HG03460 (cell line): ENCODE measurements at regions not wholly inside any gene's neighbourhood (a gene's known extent, or its start where the extent isn't known, plus 50 kb on each side); places are given as distances from the start of the nearest gene placed in this dataset.
A peak's percentile ranks its signal among the peaks of the same experiment; 100 is the strongest.
"Not testable (repeated sequence)": the region's sequence is repeated elsewhere in the genome, so short reads cannot be mapped to it uniquely, and the experiment has no call there.

Source experiments
- ATAC-seq: cut with Tn5 transposase; IDR thresholded peaks from one replicate; pipeline ENCODE4 v1.9.1; 2021; ENCODE audit not compliant: unreplicated experiment

DNA sequence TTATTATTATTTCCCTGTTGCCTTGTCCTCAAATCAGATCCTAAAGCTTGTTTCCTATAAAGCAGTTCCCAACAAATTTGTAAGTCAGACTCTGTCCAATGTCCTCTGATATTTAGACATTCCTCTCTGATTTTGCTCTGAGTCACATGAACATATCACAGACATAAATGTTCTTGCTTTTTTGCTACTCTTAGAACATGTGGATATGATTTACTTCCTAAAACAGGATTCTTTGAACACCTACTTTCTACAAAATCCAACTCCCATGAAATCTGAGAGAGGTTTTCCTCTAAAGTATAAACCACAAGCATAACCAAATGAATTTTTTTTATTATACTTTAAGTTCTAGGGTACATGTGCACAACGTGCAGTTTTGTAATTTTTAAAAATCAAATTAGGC is 181.3 kb upstream of the SLC38A2 start:
- no peak for ATAC-seq

GRCh38 chr12:46553266-46553665 is 180.7 kb upstream of the SLC38A2 start:
- no peak for ATAC-seq

DNA sequence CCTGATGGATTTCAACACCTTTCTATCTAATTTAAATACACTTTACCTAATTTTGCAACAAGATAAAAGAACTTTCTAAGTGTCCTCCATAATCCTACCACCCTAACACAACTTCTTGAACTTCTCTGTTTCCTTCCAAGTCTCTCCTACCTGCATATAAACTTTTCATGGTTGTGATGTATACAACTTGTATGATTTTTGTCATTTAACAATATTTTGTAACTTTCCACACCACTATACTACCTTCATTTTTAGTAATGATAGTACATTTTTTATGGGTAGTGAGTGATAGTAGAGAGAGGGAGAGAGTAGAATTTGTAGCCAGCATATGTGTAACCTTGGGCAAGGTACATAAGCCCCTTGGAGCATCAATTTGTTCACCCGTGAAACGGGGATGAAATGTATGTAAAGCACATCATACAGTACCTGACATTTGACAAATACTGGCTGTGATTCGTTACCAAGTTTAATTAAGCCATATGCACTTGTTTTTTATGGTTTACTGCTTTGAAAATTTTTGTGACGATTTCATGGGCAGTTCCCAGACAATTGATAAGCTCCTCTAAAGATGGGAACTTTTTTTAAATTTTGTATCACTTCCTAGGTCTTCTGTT is 177.8 kb upstream of the SLC38A2 start:
- ATAC-seq, result no peak

DNA sequence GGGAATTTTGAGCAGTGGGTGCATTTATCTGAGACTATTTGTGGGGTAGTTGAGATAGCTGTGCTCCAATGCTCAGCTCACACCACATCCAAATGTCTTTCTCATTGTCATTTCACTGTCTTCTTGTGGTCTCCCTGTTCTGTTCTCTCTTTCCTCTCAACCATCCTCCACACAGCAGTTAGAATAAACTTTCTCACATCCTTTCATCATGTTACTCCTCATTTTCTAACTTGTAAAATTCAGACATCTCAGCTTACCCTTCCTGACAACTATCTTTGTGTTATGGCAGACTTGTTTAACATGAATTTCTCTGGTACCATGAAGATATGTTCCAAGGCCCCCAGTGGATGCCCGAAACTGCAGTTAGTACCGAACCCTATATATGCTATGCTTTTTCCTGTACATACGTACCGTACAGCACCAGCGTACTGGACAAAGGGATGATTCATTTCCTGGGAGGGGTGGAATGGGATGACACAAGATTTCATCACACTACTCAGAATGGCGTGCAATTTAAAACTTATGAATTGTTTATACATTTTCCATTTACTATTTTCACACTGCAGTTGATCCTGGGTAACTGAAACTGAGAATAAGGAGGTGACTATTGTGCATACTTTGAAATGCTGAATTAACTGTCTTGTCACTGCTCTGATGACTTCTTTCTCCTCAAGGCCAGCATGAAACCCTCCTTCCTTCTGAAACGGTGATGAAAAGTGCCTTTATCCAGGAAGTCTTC is 177.1 kb upstream of the SLC38A2 start:
- ATAC-seq, result no peak

GRCh38 chr12:46548605-46549071 is 176.1 kb upstream of the SLC38A2 start:
- no peak for ATAC-seq

DNA sequence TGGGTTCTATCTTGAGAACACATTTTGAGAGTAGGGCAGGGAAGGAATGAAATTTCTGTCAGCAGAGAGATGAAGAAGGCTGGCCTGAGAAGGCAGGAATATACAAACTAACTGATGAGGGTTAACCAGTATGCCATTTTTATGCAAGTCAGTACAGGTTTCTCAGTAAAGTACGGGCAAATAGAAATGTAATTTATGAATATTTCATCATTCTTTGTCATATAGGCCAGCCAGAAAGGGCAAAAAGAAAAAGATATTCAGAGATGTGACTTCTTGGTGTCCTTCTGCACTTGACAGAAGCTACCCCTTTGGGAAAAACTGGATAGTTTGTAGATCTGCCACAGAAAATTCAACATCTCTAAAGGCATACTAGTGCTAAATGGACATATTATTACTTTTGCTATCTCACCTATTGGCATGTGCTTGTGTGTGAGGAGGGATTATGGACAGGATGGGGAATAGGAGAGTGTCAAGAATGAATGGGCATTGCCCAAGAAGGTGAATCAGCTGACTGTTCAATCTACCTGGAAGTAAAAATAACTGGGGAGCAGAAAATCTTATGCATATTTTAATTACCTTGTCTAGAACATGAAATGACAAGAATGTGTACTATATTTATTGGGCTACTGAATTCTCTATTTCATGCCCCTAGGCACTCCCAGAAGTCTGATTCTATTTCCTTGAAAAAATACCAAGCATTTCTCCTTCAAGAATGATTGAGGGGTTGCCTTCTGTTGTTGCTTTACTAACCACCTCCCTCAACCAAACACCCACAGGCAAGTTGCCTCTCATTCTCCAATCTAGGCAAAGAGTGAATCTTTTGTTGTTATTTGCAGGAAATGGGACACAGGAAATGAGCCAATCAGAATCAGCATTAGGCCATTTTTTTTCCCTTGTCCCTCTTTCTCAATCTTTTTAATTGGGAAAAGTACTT is 175.1 kb upstream of the SLC38A2 start:
- ATAC-seq, result no peak

GRCh38 chr12:46546634-46547273 is 174.2 kb upstream of the SLC38A2 start:
- peak; percentile 92 for ATAC-seq

GRCh38 chr12:46543378-46543795 is 170.8 kb upstream of the SLC38A2 start:
- not testable (repeated sequence) for ATAC-seq

DNA sequence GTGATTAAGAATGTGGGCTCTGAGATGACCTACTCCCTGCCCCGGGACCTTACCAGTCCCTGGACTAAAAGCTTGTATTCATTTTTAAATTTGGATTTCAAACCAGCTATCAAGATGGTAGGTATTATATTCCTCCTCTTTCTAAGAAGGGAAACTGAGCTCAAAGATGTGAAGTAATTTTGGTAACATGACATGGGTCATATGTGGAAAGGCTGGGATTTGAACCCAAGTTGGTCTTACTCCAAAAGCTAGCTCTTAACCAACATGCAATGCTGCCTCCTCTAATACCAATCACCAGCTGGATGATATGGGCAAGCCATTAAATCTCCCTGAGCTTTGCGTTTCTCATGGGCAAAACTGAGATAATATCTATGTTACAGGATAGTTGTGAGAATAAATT is 166.4 kb upstream of the SLC38A2 start:
- no peak for ATAC-seq

- ATAC-seq, result no peak
These were observed 164.9 kb upstream of the SLC38A2 start for GRCh38 chr12:46537387-46537955.

DNA sequence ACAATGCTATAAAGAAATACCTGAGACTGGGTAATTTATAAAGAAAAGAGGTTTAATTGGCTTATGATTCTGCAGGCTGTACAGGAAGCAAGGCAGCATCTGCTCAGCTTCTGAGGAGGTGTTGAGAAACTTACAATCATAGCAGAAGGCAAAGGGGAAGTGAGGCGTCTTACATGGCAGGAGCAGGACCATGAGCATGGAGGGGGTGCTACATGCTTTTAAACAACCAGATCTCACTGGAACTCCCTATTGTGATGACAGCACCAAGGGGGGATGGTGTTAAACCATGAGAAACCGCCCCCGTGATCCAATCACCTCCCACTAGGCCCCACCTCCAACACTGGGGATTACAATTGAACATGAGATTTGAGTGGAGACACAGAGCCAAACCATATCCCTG is 163.7 kb upstream of the SLC38A2 start:
- ATAC-seq, result peak; percentile 77

GRCh38 chr12:46535907-46536306 is 163.3 kb upstream of the SLC38A2 start:
- no peak for ATAC-seq

DNA sequence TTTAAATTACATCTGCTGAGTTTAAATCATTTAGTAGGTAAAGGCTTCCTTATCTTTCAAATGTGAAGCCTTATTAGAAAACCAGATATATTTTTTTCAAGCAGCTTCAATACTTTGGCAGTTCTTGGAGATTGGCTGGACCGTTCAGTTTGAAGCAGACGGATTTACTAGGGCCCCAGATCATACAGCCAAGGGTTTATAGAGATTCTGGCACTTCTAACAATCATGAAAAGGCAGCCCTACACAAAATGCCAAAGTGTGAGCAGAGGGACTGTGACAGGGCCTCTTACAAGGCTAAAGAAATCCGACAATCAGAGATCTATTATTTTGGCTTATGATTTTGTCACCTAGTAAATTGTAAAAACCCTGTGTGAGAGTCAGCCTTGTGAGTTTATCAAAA is 162.8 kb upstream of the SLC38A2 start:
- no peak for ATAC-seq

DNA sequence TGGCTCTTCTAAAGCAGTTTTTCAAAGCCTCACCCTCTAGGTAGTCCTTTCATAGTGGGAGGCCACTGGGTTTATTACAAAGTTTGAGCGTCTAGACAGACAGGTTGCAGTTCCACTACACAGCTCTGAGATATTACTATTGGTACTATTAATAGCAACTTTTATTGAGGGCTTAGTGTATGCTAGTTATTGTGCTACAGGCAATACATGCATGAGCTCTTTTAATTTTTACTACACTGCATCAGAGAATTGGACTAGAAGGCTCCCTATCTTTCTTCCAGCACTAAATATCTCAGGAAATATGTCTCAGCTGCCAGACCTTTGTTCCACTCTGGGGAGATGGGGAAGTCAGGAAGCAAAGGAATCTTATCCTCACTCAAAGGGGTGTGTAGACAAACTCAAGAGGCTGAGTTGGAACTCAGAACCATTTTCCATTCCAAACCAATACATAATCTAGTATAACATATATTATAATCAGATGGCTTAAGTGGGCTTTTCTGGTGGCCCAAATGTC is 161.8 kb upstream of the SLC38A2 start:
- no peak for ATAC-seq

GRCh38 chr12:46533723-46534122 is 161.2 kb upstream of the SLC38A2 start:
- no peak for ATAC-seq

DNA sequence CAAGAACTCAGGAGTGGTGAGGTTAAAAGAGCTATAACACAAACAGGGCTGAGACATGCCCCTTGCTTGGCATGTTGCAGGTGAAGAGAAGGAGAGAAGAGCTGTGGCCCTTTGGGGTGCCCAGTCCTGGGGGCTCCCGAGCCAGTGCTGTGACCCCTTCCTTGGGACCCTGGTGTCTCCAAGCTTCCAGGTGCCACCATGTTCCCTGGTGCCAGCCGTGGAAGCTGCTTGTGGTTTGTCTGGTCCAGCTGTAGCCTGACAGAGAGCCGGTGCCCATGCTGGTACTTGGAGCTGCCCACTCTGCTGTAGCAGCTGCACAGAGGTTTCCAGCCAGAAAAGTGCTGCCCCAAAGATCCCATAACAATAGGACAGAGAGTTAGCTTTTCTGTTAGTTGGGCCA is 159.2 kb upstream of the SLC38A2 start:
- no peak for ATAC-seq

- ATAC-seq, result no peak
These were observed 158.6 kb upstream of the SLC38A2 start for GRCh38 chr12:46531059-46531785.

- ATAC-seq, result no peak
These were observed 157.9 kb upstream of the SLC38A2 start for GRCh38 chr12:46530373-46531056.

DNA sequence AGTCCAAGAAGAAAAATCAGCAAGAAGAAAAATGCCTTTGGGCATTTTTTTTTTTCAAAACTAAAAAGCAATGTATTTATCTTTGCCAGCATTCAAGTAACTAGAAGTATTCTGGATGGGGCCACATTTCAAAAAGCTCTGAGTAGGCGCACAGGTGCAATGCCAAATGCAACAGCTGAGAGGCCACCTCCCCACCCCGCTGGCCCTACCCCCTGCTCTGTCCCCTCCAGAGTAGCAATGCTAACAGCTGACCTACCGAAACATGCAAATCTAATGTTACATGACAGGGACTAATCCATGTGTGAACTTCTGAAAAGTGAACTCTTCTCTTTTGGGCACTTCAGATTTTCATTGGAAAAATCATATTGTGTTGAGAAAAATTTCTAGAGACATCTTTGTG is 153.7 kb upstream of the SLC38A2 start:
- no peak for ATAC-seq
